GM18909 (cell line): ENCODE measurements at regions not wholly inside any gene's neighbourhood (a gene's known extent, or its start where the extent isn't known, plus 50 kb on each side); places are given as distances from the start of the nearest gene placed in this dataset.

Experiments
- ATAC-seq: cut with Tn5 transposase; IDR thresholded peaks from one replicate; pipeline ENCODE4 v1.9.1; 2021; ENCODE audit warnings: mild to moderate bottlenecking; ENCODE audit not compliant: unreplicated experiment, poor library complexity

GRCh38 chrX:20906571-20906970, 467.6 kb upstream of the CNKSR2 start:
- ATAC-seq, result no peak

- ATAC-seq, result no peak
Observed at GRCh38 chrX:20884565-20884964, 489.7 kb upstream of the CNKSR2 start.

DNA sequence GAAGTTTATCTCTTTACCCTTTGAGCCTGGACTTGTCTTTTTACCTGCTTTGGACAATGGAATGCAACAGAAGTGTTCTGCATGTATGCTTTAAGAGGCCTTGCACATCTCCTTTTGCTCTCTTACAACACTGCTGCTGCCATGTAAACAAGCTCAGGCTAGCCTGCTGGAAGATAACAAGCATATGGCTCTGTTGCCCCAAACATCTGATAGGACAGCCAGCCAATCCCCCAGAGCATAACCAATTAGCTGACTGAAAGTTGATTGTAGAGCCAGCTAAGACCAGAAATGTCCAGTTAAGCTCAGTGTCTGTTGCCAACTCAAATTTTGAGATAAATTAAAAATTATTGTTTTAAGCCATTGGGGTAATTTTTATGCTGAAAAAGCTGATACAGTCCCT, 510.6 kb upstream of the CNKSR2 start:
- no peak for ATAC-seq

- ATAC-seq, result no peak
Observed at GRCh38 chrX:20861113-20861512, 513.1 kb upstream of the CNKSR2 start.

DNA sequence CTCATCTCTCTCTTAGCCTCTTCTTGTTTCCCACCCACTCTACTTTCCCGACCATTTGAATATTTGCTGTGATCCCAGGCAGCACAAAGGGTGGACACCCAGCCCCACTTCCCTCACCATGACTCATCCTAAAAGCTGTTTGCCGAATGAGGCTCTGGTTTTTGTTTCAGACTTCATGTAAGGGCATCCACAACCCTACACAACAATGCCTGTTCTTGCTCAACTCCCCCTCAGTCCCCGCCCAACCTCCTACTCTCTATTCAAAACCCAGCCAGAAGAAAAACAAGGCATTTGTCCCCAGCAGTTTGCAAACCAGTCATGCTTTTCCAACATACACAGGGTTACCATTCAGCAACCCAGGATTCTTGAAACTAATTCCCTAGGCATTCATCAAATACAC, 516.5 kb upstream of the CNKSR2 start:
- ATAC-seq, result no peak

- no peak for ATAC-seq
Observed at GRCh38 chrX:20838477-20838876, 535.7 kb upstream of the CNKSR2 start.

- no peak for ATAC-seq
Observed at GRCh38 chrX:20829665-20830491, 544.3 kb upstream of the CNKSR2 start.

- no peak for ATAC-seq
Observed at GRCh38 chrX:20825984-20826383, 548.2 kb upstream of the CNKSR2 start.

DNA sequence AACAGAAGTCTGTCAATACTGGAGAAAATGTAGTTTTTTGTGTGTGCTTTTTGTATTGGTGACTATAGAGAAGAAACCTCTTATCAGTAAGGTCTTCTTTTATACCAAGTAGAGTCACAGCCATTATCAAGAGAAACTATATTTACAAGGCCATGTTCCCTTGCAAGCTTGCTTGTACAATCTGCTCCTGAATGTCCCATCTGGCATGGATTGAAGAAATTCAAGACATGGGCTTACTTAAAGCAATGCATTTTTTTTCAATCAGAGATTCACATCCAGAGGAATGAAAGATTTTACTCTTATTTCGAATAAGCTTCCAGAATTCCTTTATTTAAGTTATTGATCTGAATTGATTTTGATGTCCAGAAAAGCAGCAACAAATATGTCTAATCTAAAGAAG, 537.3 kb upstream of the RPS6KA3 start:
- no peak for ATAC-seq

DNA sequence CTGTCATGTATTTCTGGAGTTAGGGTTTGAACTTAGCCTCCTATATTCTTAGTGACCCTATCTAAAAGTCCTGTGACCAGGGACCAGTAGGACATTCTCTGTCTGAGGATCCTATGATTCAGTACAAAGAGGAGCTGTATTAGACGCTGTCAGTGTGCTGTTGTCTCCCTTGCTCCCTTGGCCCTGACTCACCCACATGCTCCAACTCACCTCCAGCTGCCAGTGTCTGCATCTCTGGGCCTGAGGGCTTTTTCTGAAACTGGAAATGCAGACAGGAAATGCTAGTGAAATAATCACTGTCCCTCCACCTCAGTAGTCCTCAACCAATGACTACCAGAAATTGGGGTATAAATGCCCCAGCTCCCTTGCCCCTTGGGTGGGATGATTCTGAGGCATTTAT, 535.3 kb upstream of the RPS6KA3 start:
- no peak for ATAC-seq

- no peak for ATAC-seq
Observed at GRCh38 chrX:20796450-20796849, 529.7 kb upstream of the RPS6KA3 start.

DNA sequence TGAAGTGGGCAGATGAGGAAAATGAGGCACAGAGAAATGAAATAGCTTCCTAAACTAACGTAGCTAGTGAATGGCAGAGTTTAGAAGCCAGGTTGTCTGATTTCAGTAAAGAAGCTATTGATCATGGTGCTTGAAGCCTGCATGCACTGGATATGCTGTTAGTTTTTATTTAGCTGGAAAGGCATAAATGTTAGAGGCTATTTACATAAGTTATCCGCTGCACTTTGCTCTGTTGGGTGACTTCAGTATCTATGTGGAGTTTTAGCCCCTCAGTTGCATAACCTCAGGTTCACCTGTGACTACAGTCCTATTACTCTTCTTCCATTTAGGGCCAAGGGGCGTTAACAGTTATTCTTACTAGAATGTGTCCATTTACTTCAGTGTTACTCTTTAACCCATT, 522.4 kb upstream of the RPS6KA3 start:
- ATAC-seq, result no peak

- ATAC-seq, result no peak
Observed at GRCh38 chrX:20767346-20767745, 500.6 kb upstream of the RPS6KA3 start.

- no peak for ATAC-seq
Observed at GRCh38 chrX:20756585-20756984, 489.9 kb upstream of the RPS6KA3 start.

DNA sequence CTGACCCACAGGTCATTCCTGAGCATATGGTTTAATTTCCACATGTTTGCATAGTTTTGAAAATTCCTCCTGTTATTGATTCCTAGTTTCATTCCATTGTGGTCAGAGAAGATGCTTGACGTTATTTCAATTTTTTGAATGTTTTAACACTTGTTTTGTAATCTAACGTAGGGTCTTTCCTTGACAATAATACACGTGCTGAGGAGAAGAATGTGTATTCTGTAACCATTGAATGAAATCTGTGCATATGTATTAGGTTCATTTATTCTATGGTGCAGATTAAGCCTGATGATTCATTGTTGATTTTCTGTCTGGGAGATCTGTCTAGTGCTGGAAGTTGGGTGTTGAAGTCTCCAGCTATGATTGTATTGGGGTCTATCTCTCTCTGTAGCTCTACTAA, 486.4 kb upstream of the RPS6KA3 start:
- ATAC-seq, result no peak

- no peak for ATAC-seq
Observed at GRCh38 chrX:20746690-20747089, 480.0 kb upstream of the RPS6KA3 start.

GRCh38 chrX:20743046-20743445, 476.3 kb upstream of the RPS6KA3 start:
- no peak for ATAC-seq

GRCh38 chrX:20742106-20742505, 475.4 kb upstream of the RPS6KA3 start:
- no peak for ATAC-seq

DNA sequence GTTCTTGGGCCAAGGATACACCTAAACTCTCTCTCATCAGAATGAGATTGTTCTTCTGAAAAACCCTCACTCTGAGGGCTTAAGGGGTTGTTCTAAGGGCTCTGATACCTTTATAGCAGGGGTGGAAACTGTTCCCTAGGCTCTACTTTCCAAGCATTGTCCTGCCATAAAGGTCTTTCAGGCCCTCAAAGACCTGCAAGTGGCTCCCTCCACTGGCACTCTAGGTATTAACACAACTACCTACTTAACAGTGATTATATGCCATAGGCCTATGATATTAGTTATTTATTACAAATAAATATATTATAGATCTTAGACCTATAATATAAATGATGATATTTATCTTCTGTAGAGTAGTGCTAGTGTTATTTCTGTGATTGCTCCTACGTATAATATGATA, 473.7 kb upstream of the RPS6KA3 start:
- ATAC-seq, result no peak

GRCh38 chrX:20739038-20739745, 472.5 kb upstream of the RPS6KA3 start:
- ATAC-seq, result no peak

DNA sequence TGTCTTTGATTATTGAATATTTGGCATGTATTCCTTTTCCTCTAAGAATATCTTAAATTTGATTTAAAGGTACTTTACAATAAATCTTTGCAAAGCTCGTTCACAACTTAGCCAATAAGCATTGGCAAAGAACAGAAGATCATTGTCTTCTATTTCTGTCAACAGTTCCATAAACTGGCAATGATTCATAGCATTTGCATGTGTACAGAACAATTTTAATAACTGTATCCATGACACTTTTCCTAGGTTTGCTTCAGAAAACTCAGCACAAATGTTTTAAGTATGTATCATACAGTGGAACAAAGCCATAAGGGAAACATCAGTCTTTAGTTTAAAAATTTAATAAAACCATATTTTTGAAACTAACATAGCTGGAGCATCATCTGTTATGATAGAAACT, 462.7 kb upstream of the RPS6KA3 start:
- ATAC-seq, result no peak

GRCh38 chrX:20727447-20727846, 460.7 kb upstream of the RPS6KA3 start:
- ATAC-seq, result no peak
